DND-41 (cell line): ENCODE measurements at regions not wholly inside any gene's neighbourhood (a gene's known extent, or its start where the extent isn't known, plus 50 kb on each side); places are given as distances from the start of the nearest gene placed in this dataset.

ENCODE experiments used
- CTCF ChIP-seq: IDR thresholded peaks from 2 replicates; pipeline ENCODE4 v1.5.1; 2012; ENCODE audit warnings: borderline replicate concordance, low read length, moderate library complexity, mild to moderate bottlenecking; ENCODE audit not compliant: poor library complexity, severe bottlenecking; ENCODE audit errors: extremely low read depth
- EZH2 ChIP-seq: IDR thresholded peaks from 3 replicates; pipeline ENCODE4 v1.6.1; 2012; ENCODE audit warnings: borderline replicate concordance, low read depth, mild to moderate bottlenecking, moderate library complexity, low read length, inconsistent platforms; ENCODE audit not compliant: severe bottlenecking

DNA sequence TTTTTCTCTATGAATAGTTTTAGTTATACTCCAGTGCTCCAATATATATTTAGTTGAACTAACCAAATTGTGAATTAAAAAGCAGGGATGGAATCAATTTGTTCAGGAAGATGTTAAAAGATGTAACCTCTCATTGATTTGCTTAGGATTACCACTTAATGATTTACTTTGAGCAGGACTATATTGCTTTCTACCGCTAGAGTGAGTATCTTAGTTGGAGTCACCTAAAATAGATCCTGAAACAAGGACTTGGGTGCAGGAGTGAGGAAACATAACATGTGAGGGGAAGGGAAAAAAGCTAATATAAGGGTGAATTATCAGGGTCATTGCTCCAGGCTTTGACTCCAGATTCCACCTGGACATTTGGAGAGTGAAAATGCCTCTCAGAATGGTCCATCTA is 2277.4 kb upstream of the C9orf72 start:
- TF ChIP-seq EZH2 (no peak), CTCF (no peak)
